GM19372 (cell line): ENCODE measurements at regions not wholly inside any gene's neighbourhood (a gene's known extent, or its start where the extent isn't known, plus 50 kb on each side); places are given as distances from the start of the nearest gene placed in this dataset.

Experiments used
- ATAC-seq: cut with Tn5 transposase; IDR thresholded peaks from one replicate; pipeline ENCODE4 v1.9.1; 2021; ENCODE audit warnings: mild to moderate bottlenecking, low read depth, moderate library complexity; ENCODE audit not compliant: unreplicated experiment

- ATAC-seq: no peak
These were observed 929.1 kb downstream of the DSC3 start for GRCh38 chr18:30113454-30113853.

- ATAC-seq: no peak
These were observed 936.2 kb downstream of the DSC3 start for GRCh38 chr18:30106356-30106755.

- ATAC-seq: no peak
These were observed 938.7 kb downstream of the DSC3 start for GRCh38 chr18:30103881-30104280.

GRCh38 chr18:30096796-30097195, 945.7 kb downstream of the DSC3 start:
- ATAC-seq: no peak

- no peak for ATAC-seq
These were observed 948.0 kb downstream of the DSC3 start for GRCh38 chr18:30094556-30094955.

GRCh38 chr18:30093376-30093775, 949.2 kb downstream of the DSC3 start:
- no peak for ATAC-seq

- no peak for ATAC-seq
These were observed 954.1 kb downstream of the DSC3 start for GRCh38 chr18:30088238-30089015.

GRCh38 chr18:30086351-30086750, 956.2 kb downstream of the DSC3 start:
- ATAC-seq: no peak

GRCh38 chr18:30081122-30081521, 961.4 kb downstream of the DSC3 start:
- no peak for ATAC-seq

GRCh38 chr18:30072609-30073385, 969.7 kb downstream of the DSC3 start:
- no peak for ATAC-seq

GRCh38 chr18:30066288-30066687, 976.3 kb downstream of the DSC3 start:
- ATAC-seq: no peak

- no peak for ATAC-seq
These were observed 985.1 kb downstream of the DSC3 start for GRCh38 chr18:30057398-30057797.

GRCh38 chr18:30056528-30056927, 986.0 kb downstream of the DSC3 start:
- ATAC-seq: no peak

- no peak for ATAC-seq
These were observed 998.0 kb downstream of the DSC3 start for GRCh38 chr18:30044496-30044895.

- no peak for ATAC-seq
These were observed 1003.3 kb downstream of the DSC3 start for GRCh38 chr18:30039201-30039600.

- ATAC-seq: no peak
These were observed 1007.7 kb downstream of the DSC3 start for GRCh38 chr18:30034818-30035217.

GRCh38 chr18:30016179-30016578, 1026.4 kb downstream of the DSC3 start:
- no peak for ATAC-seq

- no peak for ATAC-seq
These were observed 1037.6 kb downstream of the DSC3 start for GRCh38 chr18:30004965-30005364.

GRCh38 chr18:29982218-29982617, 1060.3 kb downstream of the DSC3 start:
- ATAC-seq: no peak

- no peak for ATAC-seq
These were observed 1062.7 kb downstream of the DSC3 start for GRCh38 chr18:29979881-29980280.

GRCh38 chr18:29969876-29970275, 1072.7 kb downstream of the DSC3 start:
- ATAC-seq: no peak

- ATAC-seq: no peak
These were observed 1080.0 kb downstream of the DSC3 start for GRCh38 chr18:29962579-29962978.
